ENCODE measurements at regions not wholly inside any gene's neighbourhood (a gene's known extent, or its start where the extent isn't known, plus 50 kb on each side); places are given as distances from the start of the nearest gene placed in this dataset.

DNA sequence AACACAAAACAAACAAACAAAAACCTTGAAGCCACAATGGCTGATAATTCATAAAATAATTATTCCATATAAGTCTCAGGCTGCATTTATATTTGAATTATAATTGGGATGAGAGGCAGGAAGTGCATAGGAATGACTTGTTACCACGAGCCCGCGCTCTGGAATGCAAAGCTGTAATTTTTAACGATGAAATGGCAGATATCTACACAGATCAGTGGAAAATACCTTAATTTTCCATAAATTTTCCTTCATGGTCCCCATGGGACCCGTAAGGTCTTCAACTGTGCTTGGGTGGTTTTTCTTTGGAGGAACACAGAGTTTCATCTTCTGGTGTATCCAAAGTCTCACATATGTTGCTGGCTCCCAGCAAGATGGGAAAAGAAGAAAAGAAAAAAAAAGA is 226.8 kb downstream of the SHOX start:
- ChIA-PET POLR2A (ENCODE audit: low non-redundant PET) (no interaction called here), CTCF (no interaction called here)
- BruUV-seq (replicated peaks), result no TSS peak
- Histone ChIP-seq H3K4me3 (ENCODE audit: low read depth, low read length, poor library complexity, severe bottlenecking) (no peak overlapping the region), H3K27ac (ENCODE audit: low read depth, low read length, poor library complexity, severe bottlenecking) (no peak overlapping the region), H3K27me3 (replicated peaks; ENCODE audit: insufficient read depth, low read depth, low read length, poor library complexity) (no peaks in the 10 kb centered on the region), H3K4me1 (ENCODE audit: insufficient read depth, low read length, poor library complexity, severe bottlenecking) (no peaks in the 10 kb centered on the region), H3K9me3 (ENCODE audit: low read depth, low read length, poor library complexity, severe bottlenecking) (peaks cover 5% of the 10 kb centered on the region), H3K36me3 (ENCODE audit: insufficient read depth, low read length, poor library complexity, severe bottlenecking) (no peaks in the 10 kb centered on the region)
- DNase-seq (ENCODE audit: low spot score), result no peak
- intact Hi-C loops (cut with micrococcal nuclease; ENCODE audit: unreplicated experiment), result no loop called here
- TF ChIP-seq, protein P1, sequence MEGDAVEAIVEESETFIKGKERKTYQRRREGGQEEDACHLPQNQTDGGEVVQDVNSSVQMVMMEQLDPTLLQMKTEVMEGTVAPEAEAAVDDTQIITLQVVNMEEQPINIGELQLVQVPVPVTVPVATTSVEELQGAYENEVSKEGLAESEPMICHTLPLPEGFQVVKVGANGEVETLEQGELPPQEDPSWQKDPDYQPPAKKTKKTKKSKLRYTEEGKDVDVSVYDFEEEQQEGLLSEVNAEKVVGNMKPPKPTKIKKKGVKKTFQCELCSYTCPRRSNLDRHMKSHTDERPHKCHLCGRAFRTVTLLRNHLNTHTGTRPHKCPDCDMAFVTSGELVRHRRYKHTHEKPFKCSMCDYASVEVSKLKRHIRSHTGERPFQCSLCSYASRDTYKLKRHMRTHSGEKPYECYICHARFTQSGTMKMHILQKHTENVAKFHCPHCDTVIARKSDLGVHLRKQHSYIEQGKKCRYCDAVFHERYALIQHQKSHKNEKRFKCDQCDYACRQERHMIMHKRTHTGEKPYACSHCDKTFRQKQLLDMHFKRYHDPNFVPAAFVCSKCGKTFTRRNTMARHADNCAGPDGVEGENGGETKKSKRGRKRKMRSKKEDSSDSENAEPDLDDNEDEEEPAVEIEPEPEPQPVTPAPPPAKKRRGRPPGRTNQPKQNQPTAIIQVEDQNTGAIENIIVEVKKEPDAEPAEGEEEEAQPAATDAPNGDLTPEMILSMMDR (conservative IDR thresholded peaks at IDR 0.05; ENCODE audit: low read depth, low read length), result no peak
- no peak for TF ChIP-seq EZH2 (IDR thresholded peaks at IDR 0.05; ENCODE audit: borderline replicate concordance, low read depth, low read length, poor library complexity, severe bottlenecking)

DNA sequence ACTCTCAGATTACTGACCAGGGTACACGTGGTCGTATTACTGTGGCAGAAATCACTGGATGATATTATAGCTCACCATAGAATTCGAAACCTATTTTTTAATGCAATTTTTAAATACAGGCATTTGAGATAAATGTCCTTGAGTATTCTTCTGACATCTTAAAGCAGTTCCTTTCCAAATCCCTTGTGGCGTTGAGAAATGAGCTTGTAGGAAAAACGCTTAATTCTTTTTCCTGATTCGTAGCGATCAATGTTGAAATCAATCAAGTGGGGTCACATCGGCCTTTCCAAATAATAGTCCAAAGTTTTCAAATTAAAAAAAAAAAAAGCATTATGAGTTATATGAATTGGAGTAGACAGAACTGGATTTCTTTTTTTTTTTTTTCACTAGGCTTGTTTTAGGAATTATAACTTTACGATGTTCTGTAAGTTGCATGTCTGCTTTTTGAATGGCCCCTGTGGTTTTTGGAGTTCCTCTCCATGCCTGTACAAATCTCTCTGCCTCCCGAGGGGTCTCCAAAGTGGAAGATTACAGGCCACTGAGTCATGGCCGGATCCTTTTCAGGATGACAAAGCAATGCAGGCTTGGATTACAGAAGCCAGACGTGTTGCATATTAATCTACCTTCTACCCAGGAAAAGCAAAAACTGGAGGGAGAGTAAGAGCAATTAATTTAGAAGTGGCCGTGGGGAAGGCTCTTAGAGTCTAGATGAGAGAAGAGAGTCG is 226.1 kb downstream of the SHOX start:
- Histone ChIP-seq H3K4me3 (ENCODE audit: low read depth, low read length, poor library complexity, severe bottlenecking) (no peak overlapping the region), H3K9me3 (ENCODE audit: low read depth, low read length, poor library complexity, severe bottlenecking) (peaks cover 5% of the 10 kb centered on the region), H3K27me3 (replicated peaks; ENCODE audit: insufficient read depth, low read depth, low read length, poor library complexity) (no peaks in the 10 kb centered on the region), H3K36me3 (ENCODE audit: insufficient read depth, low read length, poor library complexity, severe bottlenecking) (no peaks in the 10 kb centered on the region), H3K27ac (ENCODE audit: low read depth, low read length, poor library complexity, severe bottlenecking) (no peak overlapping the region), H3K4me1 (ENCODE audit: insufficient read depth, low read length, poor library complexity, severe bottlenecking) (no peaks in the 10 kb centered on the region)
- BruUV-seq (replicated peaks), result no TSS peak
- intact Hi-C loops (cut with micrococcal nuclease; ENCODE audit: unreplicated experiment), result no loop called here
- TF ChIP-seq, protein P1 (conservative IDR thresholded peaks at IDR 0.05; ENCODE audit: low read depth, low read length), result no peak
- no peak for TF ChIP-seq EZH2 (IDR thresholded peaks at IDR 0.05; ENCODE audit: borderline replicate concordance, low read depth, low read length, poor library complexity, severe bottlenecking)
- DNase-seq (ENCODE audit: low spot score), result no peak
- POLR2A ChIA-PET (ENCODE audit: low non-redundant PET), result no interaction called here
- CTCF ChIA-PET, result no interaction called here

DNA sequence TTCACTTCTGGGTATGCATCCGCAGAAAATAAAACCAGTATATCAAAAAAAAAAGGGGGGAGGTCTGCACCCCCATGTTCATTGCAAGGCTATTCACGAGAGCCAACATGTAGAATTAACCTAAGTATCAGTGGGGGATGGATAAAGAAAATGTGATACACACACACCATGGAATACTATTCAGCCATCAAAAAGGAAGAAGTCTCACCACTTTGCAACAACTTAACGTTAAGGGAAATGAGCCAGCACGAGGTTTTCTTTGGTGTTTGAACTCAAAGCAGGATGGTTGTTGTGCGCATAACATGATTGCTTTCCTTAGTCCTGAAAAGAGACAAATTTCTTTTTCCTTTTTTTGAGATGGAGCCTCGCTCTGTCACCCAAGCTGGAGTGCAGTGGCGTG is 222.7 kb downstream of the SHOX start:
- Histone ChIP-seq H3K27me3 (replicated peaks; ENCODE audit: insufficient read depth, low read depth, low read length, poor library complexity) (no peaks in the 10 kb centered on the region), H3K36me3 (ENCODE audit: insufficient read depth, low read length, poor library complexity, severe bottlenecking) (no peaks in the 10 kb centered on the region), H3K9me3 (ENCODE audit: low read depth, low read length, poor library complexity, severe bottlenecking) (peaks cover 5% of the 10 kb centered on the region), H3K4me1 (ENCODE audit: insufficient read depth, low read length, poor library complexity, severe bottlenecking) (no peaks in the 10 kb centered on the region), H3K4me3 (ENCODE audit: low read depth, low read length, poor library complexity, severe bottlenecking) (no peak overlapping the region), H3K27ac (ENCODE audit: low read depth, low read length, poor library complexity, severe bottlenecking) (no peak overlapping the region)
- TF ChIP-seq, protein P1 (conservative IDR thresholded peaks at IDR 0.05; ENCODE audit: low read depth, low read length), result no peak
- TF ChIP-seq EZH2 (IDR thresholded peaks at IDR 0.05; ENCODE audit: borderline replicate concordance, low read depth, low read length, poor library complexity, severe bottlenecking), result no peak
- CTCF ChIA-PET, result no interaction called here
- POLR2A ChIA-PET (ENCODE audit: low non-redundant PET), result no interaction called here
- DNase-seq (ENCODE audit: low spot score), result no peak
- no TSS peak for BruUV-seq (replicated peaks)
- intact Hi-C loops (cut with micrococcal nuclease; ENCODE audit: unreplicated experiment), result no loop called here

Measured in A673 (cell line).